K562 (cell line): ENCODE measurements at regions not wholly inside any gene's neighbourhood (a gene's known extent, or its start where the extent isn't known, plus 50 kb on each side); places are given as distances from the start of the nearest gene placed in this dataset.

ENCODE experiments used
- AFF1 ChIP-seq, 2 experiments: fragments of 450-650 bp; IDR thresholded peaks; 2 replicates each; pipeline ENCODE4 v1.6.1; 2018; ENCODE audit warnings: mild to moderate bottlenecking in 2 of 2, low read depth in 1 of 2; ENCODE audit not compliant: partially characterized antibody in 2 of 2
- ARNT ChIP-seq, 2 experiments: fragments of 450-650 bp; IDR thresholded peaks; 2 replicates each; pipeline ENCODE4 v1.6.1; 2016; ENCODE audit warnings: mild to moderate bottlenecking in 1 of 2
- BRCA1 ChIP-seq, 2 experiments: fragments of 450-650 bp in 1 of 2; sonication (generic) in 1 of 2; formaldehyde crosslinking in 1 of 2; IDR thresholded peaks; 2 replicates each; pipeline versions ENCODE4 v1.5.0 to v1.6.1; 2017 to 2020; ENCODE audit warnings: mild to moderate bottlenecking in 1 of 2, missing genetic modification reagents in 1 of 2
- BRF1 ChIP-seq: IDR thresholded peaks from 3 replicates; pipeline ENCODE4 v1.6.1; 2011; ENCODE audit warnings: borderline replicate concordance, mild to moderate bottlenecking; ENCODE audit not compliant: insufficient read length; ENCODE audit errors: extremely low read depth
- CAMTA2 ChIP-seq: fragments of 250-450 bp; sonication (Bioruptor Pico); conservative IDR thresholded peaks from 2 replicates; pipeline ENCODE4 v1.5.1; 2022
- DDX20 ChIP-seq: fragments of 450-650 bp; IDR thresholded peaks from 2 replicates; pipeline ENCODE4 v1.6.1; 2016; ENCODE audit warnings: missing genetic modification characterization, low read depth, mild to moderate bottlenecking, missing compliant biosample characterization, moderate library complexity
- HDAC1 ChIP-seq, 2 experiments: fragments of 450-650 bp; IDR thresholded peaks; 2 replicates each; pipeline ENCODE4 v1.6.1; 2016 to 2017; ENCODE audit warnings: inconsistent platforms in 1 of 2, mild to moderate bottlenecking in 1 of 2, moderate library complexity in 1 of 2
- HDAC3 ChIP-seq: fragments of 450-650 bp; IDR thresholded peaks from 2 replicates; pipeline ENCODE4 v1.6.1; 2018; ENCODE audit warnings: borderline replicate concordance, mild to moderate bottlenecking, moderate library complexity; ENCODE audit not compliant: partially characterized antibody
- IRF1 ChIP-seq: sonication (generic); formaldehyde crosslinking; IDR thresholded peaks from 2 replicates; pipeline ENCODE4 v1.8.0; 2022; ENCODE audit warnings: missing genetic modification reagents, mild to moderate bottlenecking, borderline replicate concordance
- KDM5B ChIP-seq: fragments of 200-600 bp; sonication (generic); IDR thresholded peaks from 2 replicates; pipeline ENCODE4 v1.6.1; 2012; ENCODE audit warnings: low read depth, mild to moderate bottlenecking, moderate library complexity, low read length, control low read depth, inconsistent platforms; ENCODE audit not compliant: insufficient replicate concordance
- NFIC ChIP-seq: fragments of 450-650 bp; IDR thresholded peaks from 2 replicates; pipeline ENCODE4 v1.6.1; 2017; ENCODE audit warnings: mild to moderate bottlenecking, inconsistent platforms
- NR0B1 ChIP-seq: fragments of 450-650 bp; IDR thresholded peaks from one replicate; pipeline ENCODE4 v1.6.1; 2018; ENCODE audit warnings: mild to moderate bottlenecking, moderate library complexity; ENCODE audit not compliant: partially characterized antibody
- POLR2AphosphoS5 ChIP-seq: IDR thresholded peaks from 2 replicates; pipeline ENCODE4 v1.6.1; 2011; ENCODE audit warnings: mild to moderate bottlenecking, low read depth, low read length, moderate library complexity; ENCODE audit not compliant: control insufficient read depth, insufficient read depth
- SAFB ChIP-seq: fragments of 200-400 bp; formaldehyde crosslinking; IDR thresholded peaks from 2 replicates; pipeline ENCODE4 v1.6.1; 2017; ENCODE audit warnings: low read depth, low read length, borderline replicate concordance
- TBL1XR1 ChIP-seq, 2 experiments: IDR thresholded peaks; 2 replicates each; pipeline ENCODE4 v1.6.1; 2012; ENCODE audit warnings: improper control_type of control experiment in 2 of 2, low read length in 2 of 2, mild to moderate bottlenecking in 1 of 2
- TFAM ChIP-seq: fragments of 250-450 bp; sonication (Bioruptor Pico); conservative IDR thresholded peaks from 2 replicates; pipeline ENCODE4 v1.5.0; 2021; ENCODE audit warnings: mild to moderate bottlenecking, moderate library complexity
- ZBTB2 ChIP-seq: fragments of 450-650 bp; IDR thresholded peaks from 2 replicates; pipeline ENCODE4 v1.6.1; 2016; ENCODE audit warnings: antibody characterized with exemption
- ZNF766 ChIP-seq: fragments of 200-800 bp; sonication (Bioruptor generic); conservative IDR thresholded peaks from 2 replicates; pipeline ENCODE4 v1.6.1; 2016; ENCODE audit warnings: missing genetic modification characterization, missing compliant biosample characterization

DNA sequence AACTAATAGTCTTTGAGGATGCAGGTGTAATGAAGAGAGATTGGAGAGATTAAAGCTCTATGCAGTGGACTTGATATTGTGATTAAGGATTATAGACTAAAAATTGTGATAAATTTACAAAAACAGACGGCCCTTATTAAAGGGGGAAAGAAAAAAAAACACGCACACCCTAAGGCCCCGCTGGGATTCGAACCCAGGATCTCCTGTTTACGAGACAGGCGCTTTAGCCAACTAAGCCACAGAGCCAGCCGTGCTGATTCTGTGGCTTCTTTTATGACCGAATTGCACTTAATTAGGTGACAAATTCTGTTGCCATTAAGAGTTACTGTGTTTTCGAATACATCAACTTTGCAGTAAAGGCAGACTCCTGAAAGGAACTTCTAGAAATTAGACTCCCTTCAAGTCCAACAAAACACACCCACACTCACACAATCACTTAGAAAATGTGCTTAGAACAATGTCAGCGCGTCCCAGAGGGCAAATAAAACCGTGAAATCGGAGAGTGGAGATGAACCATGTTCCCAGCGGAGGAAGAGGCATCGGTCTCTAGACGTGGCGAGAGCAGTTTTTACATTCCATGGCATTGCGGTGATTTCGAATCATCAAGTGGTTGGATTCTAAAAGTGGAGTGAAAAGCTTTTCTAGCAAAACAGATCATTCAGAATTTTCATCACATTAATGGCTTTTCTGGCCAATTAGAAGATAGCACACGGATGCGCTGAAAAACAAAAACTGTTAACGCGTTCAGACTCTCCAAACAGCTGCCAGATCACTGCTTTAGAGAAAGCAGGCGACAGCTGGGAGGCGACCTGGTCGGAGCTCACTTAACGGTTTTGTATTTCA lies 122.6 kb downstream of the GPX5 start (continued):
- no peak for TF ChIP-seq ZBTB2
- peak in 1 of 2 experiments; percentile 88; a peak in 2 of 4 replicates for TF ChIP-seq TBL1XR1 (IDR thresholded peaks at IDR 0.05; ENCODE audit: low read length in 2 of 2)
- no peak for TF ChIP-seq TFAM (CRISPR knock-in tag)
- 0 out of 2 replicates have a peak, but pooled peaks have one; percentile 34 for TF ChIP-seq POLR2AphosphoS5
- peak; percentile 28 for TF ChIP-seq BRF1
- no peak for TF ChIP-seq IRF1
- TF ChIP-seq KDM5B: no peak
- TF ChIP-seq SAFB: no peak
- peak in 1 of 2 experiments; percentile 80; a peak in 2 of 4 replicates for TF ChIP-seq ARNT (IDR thresholded peaks at IDR 0.05)
- TF ChIP-seq HDAC1 (IDR thresholded peaks at IDR 0.05): 0 out of 4 replicates have a peak, but pooled peaks of 1 of the 2 experiments have one; percentile 6
- TF ChIP-seq HDAC3: no peak
- TF ChIP-seq AFF1 (IDR thresholded peaks at IDR 0.05; ENCODE audit: low read depth in 1 of 2, partially characterized antibody in 2 of 2): peak in 1 of 2 experiments; percentile 46
- TF ChIP-seq CAMTA2 (CRISPR knock-in tag): no peak
- peak; percentile 58; the same call in 1 of the 2 replicates for TF ChIP-seq NFIC
- no peak for TF ChIP-seq NR0B1
- TF ChIP-seq DDX20: no peak
- TF ChIP-seq BRCA1 (IDR thresholded peaks at IDR 0.05): no peak
- TF ChIP-seq BRCA1 (CRISPR knock-in tag; IDR thresholded peaks at IDR 0.05): no peak
- no peak for TF ChIP-seq ZNF766 (CRISPR knock-in tag)
